Kasumi-1 (cell line): ENCODE measurements at regions not wholly inside any gene's neighbourhood (a gene's known extent, or its start where the extent isn't known, plus 50 kb on each side); places are given as distances from the start of the nearest gene placed in this dataset.
A peak's percentile ranks its signal among the peaks of the same experiment; 100 is the strongest.

Source experiments
- DNase-seq, 2 experiments: peaks; one replicate each; lab custom pipeline; 2025; lab: John Stamatoyannopoulos, UW

- no peak for DNase-seq
These were observed 50.5 kb upstream of the HSPA12A start for GRCh38 chr10:116792817-116793216.

- no peak for DNase-seq
These were observed 52.8 kb upstream of the ENO4 start for GRCh38 chr10:116796469-116796868.

- DNase-seq, result peak; percentile 72 to 75
These were observed 52.3 kb upstream of the ENO4 start for GRCh38 chr10:116796910-116797513.

GRCh38 chr10:116798859-116799258 lies 50.4 kb upstream of the ENO4 start:
- no peak for DNase-seq
